HUES64 (cell line): ENCODE measurements at regions not wholly inside any gene's neighbourhood (a gene's known extent, or its start where the extent isn't known, plus 50 kb on each side); places are given as distances from the start of the nearest gene placed in this dataset.

Experiments used
- H3K27ac ChIP-seq: 2 replicates; pipeline ENCODE4 v1.7.0; 2013; ENCODE audit warnings: low read depth, low read length, inconsistent platforms
- H3K27me3 ChIP-seq: 2 replicates; pipeline ENCODE4 v1.6.1; 2013; ENCODE audit warnings: mild to moderate bottlenecking, low read length; ENCODE audit not compliant: insufficient read depth
- H3K36me3 ChIP-seq: 2 replicates; pipeline ENCODE4 v1.6.1; 2013; ENCODE audit warnings: mild to moderate bottlenecking, low read length; ENCODE audit not compliant: insufficient read depth
- H3K4me1 ChIP-seq: 2 replicates; pipeline ENCODE4 v1.6.1; 2013; ENCODE audit warnings: mild to moderate bottlenecking, low read length, moderate library complexity; ENCODE audit not compliant: insufficient read depth
- H3K4me3 ChIP-seq: 2 replicates; pipeline ENCODE4 v1.5.1; 2013; ENCODE audit warnings: mild to moderate bottlenecking, low read length, moderate library complexity
- H3K9ac ChIP-seq: 2 replicates; pipeline ENCODE4 v1.6.1; 2013; ENCODE audit warnings: mild to moderate bottlenecking, low read depth, low read length
- H3K9me3 ChIP-seq: 2 replicates; pipeline ENCODE4 v1.6.1; 2013; ENCODE audit warnings: low read depth, low read length; ENCODE audit not compliant: insufficient read depth
- WGBS: fragments of 150-250, 120-280 bp; methylation state at CpG from one replicate; pipeline ENCODE4 v1.1.7; 2013; ENCODE audit warnings: missing lambda C conversion rate; 5-methylcytosine and 5-hydroxymethylcytosine counted together

DNA sequence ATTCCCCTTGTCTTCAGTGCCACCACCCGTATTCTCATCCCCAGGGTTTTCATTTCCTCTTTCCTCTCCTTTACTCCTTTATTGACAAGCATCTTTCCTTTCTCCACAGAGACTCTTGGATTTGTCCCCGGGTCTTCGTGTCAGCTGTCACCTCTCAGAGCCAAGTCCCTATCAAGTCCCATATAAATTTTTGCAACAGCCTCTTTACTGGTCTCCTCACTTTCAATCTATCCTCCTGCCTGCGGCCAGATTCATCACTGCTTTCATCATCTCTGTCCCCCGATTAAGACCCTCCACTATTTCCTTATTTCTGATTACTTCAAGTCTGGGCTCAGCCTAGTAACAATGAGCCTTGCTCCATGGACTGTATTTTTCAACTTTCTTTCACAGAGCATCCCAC is 113.8 kb downstream of the CTAGE1 start:
- Histone ChIP-seq H3K4me1 (no peaks in the 10 kb centered on the region), H3K9me3 (no peaks in the 10 kb centered on the region), H3K4me3 (no peak overlapping the region), H3K27ac (no peak overlapping the region), H3K36me3 (no peaks in the 10 kb centered on the region), H3K9ac (no peak overlapping the region), H3K27me3 (no peaks in the 10 kb centered on the region)
- WGBS, result 93% methylated on average over 5 of the region's 5 CpGs

- H3K9ac ChIP-seq, result no peak overlapping the region
- H3K4me3 ChIP-seq, result no peak overlapping the region
- H3K9me3 ChIP-seq, result no peaks in the 10 kb centered on the region
- H3K36me3 ChIP-seq, result no peaks in the 10 kb centered on the region
- no peaks in the 10 kb centered on the region for H3K27me3 ChIP-seq
- 87% methylated on average over 6 of the region's 6 CpGs for WGBS
- no peaks in the 10 kb centered on the region for H3K4me1 ChIP-seq
- H3K27ac ChIP-seq, result no peak overlapping the region
Observed at GRCh38 chr18:22302144-22302543, 115.6 kb downstream of the CTAGE1 start.

DNA sequence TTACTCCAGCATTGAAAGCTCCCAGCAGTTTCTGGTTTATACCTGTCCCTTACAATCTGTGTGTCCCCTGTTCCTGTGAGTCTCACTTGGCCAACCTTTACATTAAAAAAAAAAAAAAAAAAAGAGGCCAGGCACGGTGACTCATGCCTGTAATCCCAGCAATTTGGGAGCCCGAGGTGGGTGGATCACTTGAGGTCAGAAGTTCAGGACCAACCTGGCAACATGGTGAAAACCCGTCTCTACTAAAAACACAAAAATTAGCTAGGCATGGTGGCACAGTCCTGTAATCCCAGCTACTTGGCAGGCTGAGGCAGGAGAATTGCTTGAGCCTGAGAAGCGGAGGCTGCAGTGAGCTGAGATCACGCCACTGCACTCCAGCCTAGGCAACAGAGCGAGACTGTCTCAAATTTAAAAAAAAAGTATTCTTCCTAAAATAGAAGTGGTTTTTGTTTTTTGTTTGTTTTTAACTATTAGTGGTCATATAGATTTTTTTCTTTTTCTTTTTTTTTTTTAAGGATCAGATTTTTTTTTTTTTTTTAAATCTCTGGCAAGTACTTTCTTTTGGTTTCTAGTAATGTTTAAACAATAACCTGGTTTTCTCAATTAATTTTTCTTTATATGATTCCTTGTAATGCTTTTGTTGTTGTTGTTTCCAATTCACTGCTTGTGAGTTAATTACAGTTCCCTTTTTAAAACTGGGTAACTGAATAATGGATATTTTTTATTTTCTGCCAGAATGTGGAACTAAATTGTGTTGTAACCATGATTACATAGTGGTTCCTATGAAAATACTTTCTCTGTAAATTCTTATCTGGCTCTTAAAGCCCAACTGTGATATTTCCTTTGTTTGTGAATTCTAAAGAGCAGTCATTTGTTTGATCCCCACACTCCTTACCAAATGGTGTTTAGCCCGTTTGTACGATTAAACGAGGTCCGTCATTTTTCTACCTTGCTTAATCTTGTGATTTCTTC is 116.8 kb downstream of the CTAGE1 start:
- Histone ChIP-seq H3K27me3 (no peaks in the 10 kb centered on the region), H3K36me3 (no peaks in the 10 kb centered on the region), H3K4me3 (no peak overlapping the region), H3K9me3 (no peaks in the 10 kb centered on the region), H3K27ac (no peak overlapping the region), H3K9ac (no peak overlapping the region), H3K4me1 (no peaks in the 10 kb centered on the region)
- WGBS, result 71% methylated on average over 9 of the region's 10 CpGs

DNA sequence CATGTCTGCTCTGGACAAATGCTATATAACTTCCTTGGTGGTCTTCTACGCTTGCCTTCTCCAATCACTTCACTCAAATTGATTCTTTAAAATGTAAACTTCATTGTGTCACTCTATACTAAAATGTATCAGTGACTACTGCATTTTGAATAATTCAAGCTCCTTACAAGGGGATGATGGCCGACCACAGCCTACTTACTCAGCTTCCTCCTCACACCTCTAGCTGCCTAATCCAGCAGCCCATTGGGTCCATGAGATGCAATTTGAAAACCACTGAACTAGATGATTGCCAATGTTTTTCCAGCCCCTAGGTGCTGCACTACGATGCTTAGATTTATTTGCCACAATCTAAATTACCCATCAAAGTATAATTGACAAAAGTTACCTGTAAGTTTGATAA is 120.7 kb downstream of the CTAGE1 start:
- H3K27ac ChIP-seq, result no peak overlapping the region
- WGBS, result 91% methylated on average over 3 of the region's 3 CpGs

DNA sequence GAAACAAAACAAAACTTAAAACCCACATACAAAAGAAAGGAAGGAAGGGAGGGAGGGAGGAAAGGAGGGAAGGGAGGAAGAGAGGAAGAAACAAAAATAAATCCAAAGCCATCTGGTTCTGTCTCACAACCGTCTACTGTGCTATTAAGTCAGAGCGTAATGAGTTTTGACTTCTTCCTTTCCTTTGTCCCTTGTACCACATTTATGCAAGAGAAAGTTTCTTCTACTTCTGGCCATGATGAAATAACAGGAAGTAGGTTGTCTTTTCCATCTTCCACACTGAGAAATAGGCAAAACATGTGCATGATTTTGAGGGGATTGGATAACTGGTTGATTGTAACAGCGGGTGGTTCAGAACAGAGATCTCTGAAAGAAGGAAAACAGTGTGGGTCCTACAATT is 121.4 kb downstream of the CTAGE1 start:
- Histone ChIP-seq H3K27ac (no peak overlapping the region), H3K9me3 (no peaks in the 10 kb centered on the region), H3K4me3 (no peak overlapping the region), H3K36me3 (no peaks in the 10 kb centered on the region), H3K27me3 (no peaks in the 10 kb centered on the region), H3K9ac (no peak overlapping the region), H3K4me1 (no peaks in the 10 kb centered on the region)
- 95% methylated on average over 3 of the region's 3 CpGs for WGBS

More for the DNA sequence above, 120.7 kb downstream of the CTAGE1 start:
- Histone ChIP-seq H3K4me1 (no peaks in the 10 kb centered on the region), H3K9ac (no peak overlapping the region), H3K27me3 (no peaks in the 10 kb centered on the region), H3K36me3 (no peaks in the 10 kb centered on the region), H3K4me3 (no peak overlapping the region), H3K9me3 (no peaks in the 10 kb centered on the region)

DNA sequence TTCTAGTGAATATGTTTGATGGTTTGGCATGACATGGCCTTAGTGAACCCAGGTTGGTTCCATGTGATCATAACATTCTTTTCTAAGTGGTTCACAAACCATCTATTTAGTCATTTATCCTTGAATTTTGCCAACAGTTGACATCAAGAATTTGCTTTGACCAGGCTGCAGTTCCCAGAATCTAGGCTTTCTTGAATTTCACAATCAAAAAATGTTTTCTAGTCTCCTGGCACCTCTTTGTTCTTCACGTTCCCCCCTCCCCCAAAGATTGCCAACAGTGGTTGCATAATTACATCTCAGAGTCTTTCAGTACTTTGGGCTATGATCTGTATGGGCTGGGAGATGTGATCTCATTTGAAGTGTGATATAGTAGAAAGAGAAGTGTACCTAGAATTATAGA is 124.0 kb downstream of the GATA6 start:
- Histone ChIP-seq H3K27ac (no peak overlapping the region), H3K4me1 (no peaks in the 10 kb centered on the region), H3K9me3 (0 out of 2 replicates have a peak, but pooled peaks cover 5% of the 10 kb centered on the region), H3K27me3 (no peaks in the 10 kb centered on the region), H3K4me3 (no peak overlapping the region), H3K36me3 (no peaks in the 10 kb centered on the region), H3K9ac (no peak overlapping the region)
- 73% methylated on average over 1 of the region's 1 CpG for WGBS

GRCh38 chr18:22290004-22290403 is 120.6 kb downstream of the GATA6 start:
- H3K4me3 ChIP-seq, result no peak overlapping the region
- no peaks in the 10 kb centered on the region for H3K4me1 ChIP-seq
- no peaks in the 10 kb centered on the region for H3K36me3 ChIP-seq
- WGBS, result 83% methylated on average over 1 of the region's 1 CpG
- no peaks in the 10 kb centered on the region for H3K27me3 ChIP-seq
- no peak overlapping the region for H3K9ac ChIP-seq
- 0 out of 2 replicates have a peak, but pooled peaks cover 5% of the 10 kb centered on the region for H3K9me3 ChIP-seq
- H3K27ac ChIP-seq, result no peak overlapping the region

DNA sequence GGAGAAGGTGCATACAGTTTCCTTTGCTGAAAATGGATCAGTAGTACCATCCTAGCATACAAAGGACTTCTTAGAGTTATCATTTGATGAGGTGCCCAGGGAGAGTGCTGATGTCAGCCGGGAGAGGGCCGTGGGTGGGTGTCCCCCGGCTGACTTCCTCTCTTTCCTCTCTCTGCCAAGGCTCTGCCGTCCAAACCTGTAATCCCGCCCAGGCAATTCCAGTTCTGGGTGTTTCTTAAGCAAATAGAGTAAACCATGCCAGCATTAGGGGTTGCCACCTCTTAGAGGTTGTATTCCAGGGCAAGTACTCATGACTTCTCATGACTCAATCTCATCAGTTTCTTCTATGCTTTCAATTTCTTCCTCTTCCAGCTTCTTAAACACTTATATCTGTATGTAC is 117.2 kb downstream of the GATA6 start:
- H3K4me1 ChIP-seq, result peaks cover 10% of the 10 kb centered on the region; the same call in 1 of the 2 replicates
- WGBS, result 80% methylated on average over 5 of the region's 5 CpGs
- H3K36me3 ChIP-seq, result no peaks in the 10 kb centered on the region
- no peak overlapping the region for H3K27ac ChIP-seq
- no peak overlapping the region for H3K4me3 ChIP-seq
- 0 out of 2 replicates have a peak, but pooled peaks cover 5% of the 10 kb centered on the region for H3K9me3 ChIP-seq
- no peak overlapping the region for H3K9ac ChIP-seq
- H3K27me3 ChIP-seq, result no peaks in the 10 kb centered on the region

DNA sequence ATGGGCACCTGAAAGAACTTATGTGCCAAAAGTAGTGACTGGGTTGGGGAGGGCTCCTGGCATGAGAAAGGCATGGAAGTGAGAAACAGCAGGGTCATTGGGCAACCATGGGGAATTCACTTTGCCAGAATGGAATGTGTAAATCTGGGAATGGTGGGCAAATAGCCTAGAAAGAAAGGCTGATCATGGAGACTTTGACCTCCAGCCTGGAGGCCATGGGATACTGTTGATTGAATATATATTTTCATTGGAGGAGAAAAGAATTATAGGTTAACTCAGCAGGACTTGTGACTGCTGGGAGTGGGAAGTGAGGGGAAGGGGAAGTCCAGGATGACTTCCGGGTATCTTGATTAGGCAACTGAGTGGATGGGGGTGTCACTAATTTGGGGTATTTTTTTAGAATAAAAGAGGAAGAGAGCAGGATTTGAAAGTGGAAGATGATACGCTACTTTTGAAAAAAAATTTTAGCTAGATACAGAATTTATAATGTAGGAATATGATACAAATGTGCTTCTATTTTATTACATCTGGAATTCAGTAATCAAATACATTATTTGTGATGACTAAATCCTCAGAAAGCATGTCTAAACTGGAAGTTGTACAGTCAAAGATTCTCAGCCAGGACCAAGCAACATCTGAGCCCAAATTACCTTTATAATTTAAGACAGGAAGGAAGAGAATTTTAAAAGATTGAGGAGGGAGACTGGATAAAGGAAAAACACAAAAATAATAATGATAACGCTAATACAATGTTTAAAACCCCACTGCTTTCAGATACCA is 116.2 kb downstream of the GATA6 start:
- no peak overlapping the region for H3K9ac ChIP-seq
- 0 out of 2 replicates have a peak, but pooled peaks cover 5% of the 10 kb centered on the region for H3K9me3 ChIP-seq
- no peak overlapping the region for H3K27ac ChIP-seq
- peaks cover 10% of the 10 kb centered on the region; the same call in 1 of the 2 replicates for H3K4me1 ChIP-seq
- H3K27me3 ChIP-seq, result no peaks in the 10 kb centered on the region
- no peaks in the 10 kb centered on the region for H3K36me3 ChIP-seq
- 87% methylated on average over 2 of the region's 3 CpGs for WGBS
- H3K4me3 ChIP-seq, result no peak overlapping the region

DNA sequence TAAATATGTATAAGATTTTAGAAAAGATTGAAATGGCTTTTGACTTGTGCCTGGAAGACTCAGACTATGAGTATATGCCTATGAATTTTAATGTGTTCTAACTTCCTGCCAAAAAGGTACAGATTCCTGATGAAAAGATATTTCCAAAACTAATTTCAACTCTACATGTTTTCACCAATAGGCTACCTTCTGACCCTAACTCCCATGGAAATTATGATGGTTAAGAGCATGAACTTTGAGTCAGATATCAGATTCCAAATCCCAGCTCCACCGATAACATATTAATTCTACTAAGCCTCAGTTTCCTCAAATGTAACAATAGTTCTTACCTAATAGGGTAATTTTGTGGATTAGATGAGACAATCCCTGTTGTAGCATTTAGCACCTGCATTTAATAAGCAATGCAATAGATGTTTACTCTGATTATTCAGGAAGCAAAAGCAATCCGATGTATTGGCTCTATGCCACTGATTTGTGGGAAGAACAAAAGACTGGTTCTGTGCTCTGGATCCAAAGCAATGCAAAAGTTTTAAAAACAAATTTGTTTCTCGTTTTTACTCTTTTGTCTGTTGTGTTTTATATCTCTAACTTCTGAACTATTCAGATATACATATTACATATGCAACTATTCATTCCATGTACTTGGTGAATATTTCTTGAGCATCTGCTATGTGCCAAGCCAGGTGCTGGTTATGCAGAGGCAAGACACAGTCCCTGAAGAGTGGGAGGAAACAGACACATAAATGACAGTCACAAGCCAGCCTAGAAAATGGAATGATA is 115.4 kb downstream of the GATA6 start:
- Histone ChIP-seq H3K9ac (no peak overlapping the region), H3K27ac (no peak overlapping the region), H3K4me3 (no peak overlapping the region), H3K36me3 (no peaks in the 10 kb centered on the region), H3K4me1 (peaks cover 10% of the 10 kb centered on the region; the same call in 1 of the 2 replicates), H3K9me3 (0 out of 2 replicates have a peak, but pooled peaks cover 2% of the 10 kb centered on the region), H3K27me3 (no peaks in the 10 kb centered on the region)
- 90% methylated on average over 1 of the region's 3 CpGs for WGBS
